NCI-H1105 (cell line): ENCODE measurements at regions not wholly inside any gene's neighbourhood (a gene's known extent, or its start where the extent isn't known, plus 50 kb on each side); places are given as distances from the start of the nearest gene placed in this dataset.
"Not testable (repeated sequence)": the region's sequence is repeated elsewhere in the genome, so short reads cannot be mapped to it uniquely, and the experiment has no call there.

Source experiments
- DNase-seq: peaks from one replicate; lab custom pipeline; 2025; lab: John Stamatoyannopoulos, UW

- no peak for DNase-seq
Measured at GRCh38 chr1:29413661-29414060, 177.3 kb downstream of the PTPRU start.

GRCh38 chr1:29412591-29412990, 176.3 kb downstream of the PTPRU start:
- DNase-seq, result no peak

GRCh38 chr1:29410476-29410875, 174.2 kb downstream of the PTPRU start:
- DNase-seq, result peak; percentile 90

GRCh38 chr1:29409616-29410015, 173.3 kb downstream of the PTPRU start:
- DNase-seq, result no peak

- DNase-seq, result no peak
Measured at GRCh38 chr1:29408831-29409605, 172.7 kb downstream of the PTPRU start.

- DNase-seq, result no peak
Measured at GRCh38 chr1:29406814-29407213, 170.5 kb downstream of the PTPRU start.

- DNase-seq, result not testable (repeated sequence)
Measured at GRCh38 chr1:29400203-29400602, 163.9 kb downstream of the PTPRU start.

GRCh38 chr1:29399465-29399864, 163.1 kb downstream of the PTPRU start:
- no peak for DNase-seq

- DNase-seq, result no peak
Measured at GRCh38 chr1:29398431-29398830, 162.1 kb downstream of the PTPRU start.

GRCh38 chr1:29397981-29398380, 161.7 kb downstream of the PTPRU start:
- DNase-seq, result no peak

GRCh38 chr1:29397256-29397590, 160.9 kb downstream of the PTPRU start:
- DNase-seq, result no peak

GRCh38 chr1:29396438-29397255, 160.3 kb downstream of the PTPRU start:
- DNase-seq, result no peak

- no peak for DNase-seq
Measured at GRCh38 chr1:29395736-29396437, 159.6 kb downstream of the PTPRU start.

GRCh38 chr1:29394521-29395225, 158.4 kb downstream of the PTPRU start:
- DNase-seq, result no peak

GRCh38 chr1:29393451-29393826, 157.1 kb downstream of the PTPRU start:
- DNase-seq, result no peak

GRCh38 chr1:29392486-29393450, 156.4 kb downstream of the PTPRU start:
- no peak for DNase-seq

- DNase-seq, result no peak
Measured at GRCh38 chr1:29392036-29392435, 155.7 kb downstream of the PTPRU start.

GRCh38 chr1:29391362-29391880, 155.1 kb downstream of the PTPRU start:
- no peak for DNase-seq

- no peak for DNase-seq
Measured at GRCh38 chr1:29390491-29391361, 154.4 kb downstream of the PTPRU start.

GRCh38 chr1:29390075-29390474, 153.8 kb downstream of the PTPRU start:
- DNase-seq, result no peak
